GM18499 (cell line): ENCODE measurements at regions not wholly inside any gene's neighbourhood (a gene's known extent, or its start where the extent isn't known, plus 50 kb on each side); places are given as distances from the start of the nearest gene placed in this dataset.

Experiments used
- ATAC-seq: cut with Tn5 transposase; IDR thresholded peaks from one replicate; pipeline ENCODE4 v1.9.1; 2021; ENCODE audit warnings: moderate number of reproducible peaks; ENCODE audit not compliant: insufficient read depth, unreplicated experiment

DNA sequence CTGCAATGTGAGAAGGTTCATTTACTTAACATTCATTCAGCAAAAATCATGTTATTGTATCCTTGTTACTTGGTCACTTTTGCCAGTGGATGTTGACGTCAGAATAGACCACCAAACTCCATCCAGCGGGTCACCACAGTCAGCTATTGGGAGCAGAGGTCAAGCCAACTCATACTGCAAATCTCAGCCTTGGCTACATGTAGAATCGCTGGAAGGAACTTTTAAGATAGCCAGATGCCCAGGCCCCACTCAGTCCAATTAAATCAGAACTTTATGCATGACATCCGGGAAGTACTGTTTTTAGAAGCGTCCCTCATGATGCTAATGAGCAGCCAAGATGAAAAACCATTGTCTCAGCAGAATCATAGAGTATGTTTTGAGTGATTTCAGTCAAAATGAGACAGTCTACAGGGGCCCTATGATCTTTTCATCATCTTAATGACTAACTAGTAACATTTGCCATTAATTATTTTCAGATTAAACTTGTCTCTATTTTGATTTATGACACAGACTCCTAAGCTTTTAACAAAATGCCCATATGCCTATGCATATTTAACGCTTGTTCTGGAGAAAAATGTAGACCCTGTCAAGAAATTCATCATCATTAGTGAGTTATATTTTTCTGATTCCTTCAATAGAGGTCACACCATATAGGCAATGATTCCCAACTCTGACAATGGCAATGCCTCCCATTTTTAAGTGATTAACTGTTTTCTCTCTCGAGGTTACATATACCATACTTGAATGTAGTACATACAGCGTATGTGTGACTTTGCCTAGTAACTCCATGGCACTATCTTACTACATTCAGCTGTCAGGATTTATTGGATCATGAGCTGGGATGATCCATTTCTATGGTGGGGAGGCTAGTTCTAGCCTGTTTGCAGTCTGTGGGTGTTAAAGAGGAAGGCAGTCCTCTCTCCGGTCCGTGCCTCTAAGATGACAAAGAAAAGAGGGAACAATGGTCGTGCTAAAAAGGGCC is 63.7 kb upstream of the CCBE1 start:
- no peak for ATAC-seq

DNA sequence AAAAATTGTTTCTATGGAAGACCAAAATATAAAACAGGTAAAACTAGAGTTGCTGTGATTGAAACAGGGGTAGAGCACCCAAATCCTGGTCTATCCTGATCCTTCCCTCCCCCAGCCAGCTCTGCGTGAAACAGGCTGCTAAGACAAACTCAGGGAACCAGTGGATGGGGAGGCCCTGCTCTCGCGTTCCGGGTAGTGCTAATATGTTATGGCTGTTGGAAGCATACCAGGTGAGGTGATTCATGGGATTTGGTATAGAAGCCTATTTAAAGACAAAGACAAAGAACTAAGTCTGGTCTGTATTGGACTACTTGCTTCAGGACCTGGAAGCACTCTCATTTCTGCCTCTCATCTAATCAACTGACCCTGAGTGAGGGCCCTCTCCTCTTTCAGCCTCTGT is 63.0 kb upstream of the CCBE1 start:
- no peak for ATAC-seq

DNA sequence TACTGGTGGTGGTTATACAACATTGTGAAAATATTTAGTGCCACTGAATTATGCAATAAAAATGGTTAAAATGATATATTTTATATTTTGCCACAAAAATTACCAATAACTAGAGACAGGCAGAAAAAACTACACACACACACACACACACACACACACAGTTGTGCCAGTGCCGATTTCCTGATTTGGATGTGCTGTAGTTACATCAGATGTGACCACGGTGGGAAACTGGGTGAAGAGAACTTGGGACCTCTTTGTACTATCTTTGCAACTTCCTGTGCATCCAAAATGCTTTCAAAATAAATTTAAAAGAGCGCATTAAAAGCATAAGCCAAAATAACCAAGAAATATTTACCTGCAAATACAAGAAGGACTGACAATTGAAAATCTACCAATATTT is 61.6 kb upstream of the CCBE1 start:
- no peak for ATAC-seq

DNA sequence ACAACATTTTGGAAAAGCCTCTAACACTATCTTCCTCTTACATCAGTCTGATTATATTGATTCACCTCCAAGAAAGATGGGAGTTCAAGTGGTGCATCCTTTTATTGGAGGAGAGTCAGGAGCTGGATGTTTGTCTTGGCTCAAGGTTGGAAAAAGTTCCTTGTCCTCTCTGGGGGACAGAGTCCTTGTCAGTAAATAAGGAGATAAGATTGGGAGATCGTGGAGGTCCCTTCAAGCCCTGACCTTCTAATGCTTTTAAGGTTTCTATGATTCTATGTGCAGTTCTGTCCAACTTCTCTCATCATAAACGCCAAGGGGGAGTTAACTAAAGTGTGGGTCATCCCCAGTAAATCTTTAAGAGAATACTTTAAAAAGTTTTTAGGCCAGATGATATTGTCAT is 60.9 kb upstream of the CCBE1 start:
- ATAC-seq = no peak

DNA sequence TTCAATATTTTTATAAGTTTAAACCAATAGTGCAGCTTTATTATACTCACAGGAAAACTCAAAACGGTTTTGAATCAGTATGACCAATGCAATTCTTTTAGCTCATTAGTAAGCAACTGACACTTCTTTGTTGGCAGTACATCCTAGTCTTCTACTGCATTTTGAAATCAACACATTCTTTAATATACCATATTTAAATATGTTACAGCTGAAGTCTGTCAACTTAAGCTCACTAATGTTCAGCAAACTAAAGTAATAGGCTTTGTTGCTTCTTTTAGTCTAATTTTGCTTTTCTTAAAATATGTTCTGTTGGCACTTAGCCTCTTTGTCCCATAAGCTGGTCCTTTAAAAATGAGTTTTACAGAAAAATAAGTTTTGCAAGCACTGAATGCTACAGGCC is 55.4 kb upstream of the CCBE1 start:
- no peak for ATAC-seq

DNA sequence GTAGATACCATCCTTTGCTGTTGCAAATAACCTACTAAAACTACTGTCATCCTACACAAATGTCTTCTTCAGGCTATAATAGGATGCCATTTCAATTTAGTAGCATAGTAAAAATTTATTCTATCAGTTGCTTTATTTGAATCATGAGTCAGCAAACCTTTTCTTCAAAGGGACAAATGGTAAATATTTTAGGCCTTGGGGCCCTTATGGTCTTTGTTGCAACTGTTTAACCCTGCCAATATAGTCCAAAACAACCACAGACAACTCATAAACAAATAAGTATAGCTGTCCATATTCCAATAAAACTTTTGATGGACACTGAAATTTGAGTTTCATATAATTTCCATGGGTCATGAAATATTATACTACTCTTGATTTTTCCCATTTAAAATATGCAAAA is 54.0 kb upstream of the CCBE1 start:
- no peak for ATAC-seq

DNA sequence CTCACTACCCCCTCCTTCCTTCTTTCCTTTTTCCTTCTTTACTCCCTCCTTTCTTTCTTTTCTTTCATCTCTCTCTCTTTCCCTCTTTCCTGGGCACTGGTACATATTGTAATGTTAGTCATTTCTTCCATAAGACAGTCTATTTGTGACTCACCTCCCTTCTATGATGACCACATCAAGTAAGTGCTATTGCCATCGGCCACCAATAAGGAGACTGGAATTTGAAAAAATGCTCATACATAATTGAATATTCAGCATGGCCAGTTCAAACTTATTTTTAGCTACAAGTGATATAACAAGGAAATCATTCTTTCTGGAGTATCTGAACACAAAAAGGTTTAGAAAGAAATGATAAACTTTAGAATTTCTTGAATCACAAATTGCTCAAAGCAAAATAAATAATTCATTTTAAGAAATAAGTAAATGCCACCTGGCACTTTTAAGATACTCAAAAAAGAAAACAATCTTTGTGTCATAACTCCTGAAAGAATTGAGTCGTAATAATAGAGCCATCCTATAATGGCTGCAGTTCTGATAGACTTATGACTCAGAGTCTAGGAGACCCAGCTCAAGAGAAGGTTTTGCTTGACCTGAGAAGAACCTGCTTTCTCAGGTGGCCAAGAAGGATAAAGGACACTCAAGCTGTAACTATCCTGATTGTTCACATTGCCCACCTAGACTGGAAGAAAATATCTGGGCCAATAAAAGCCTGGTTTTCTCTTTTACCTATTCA is 51.6 kb upstream of the CCBE1 start:
- ATAC-seq = no peak
